GM19467 (cell line): ENCODE measurements at regions not wholly inside any gene's neighbourhood (a gene's known extent, or its start where the extent isn't known, plus 50 kb on each side); places are given as distances from the start of the nearest gene placed in this dataset.
"Not testable (repeated sequence)": the region's sequence is repeated elsewhere in the genome, so short reads cannot be mapped to it uniquely, and the experiment has no call there.

Experiments
- ATAC-seq: cut with Tn5 transposase; IDR thresholded peaks from one replicate; pipeline ENCODE4 v1.9.1; 2021; ENCODE audit warnings: mild to moderate bottlenecking, moderate library complexity; ENCODE audit not compliant: unreplicated experiment

- ATAC-seq = no peak
Measured at GRCh38 chr2:176781570-176782217, 430.9 kb upstream of the HNRNPA3 start.

- no peak for ATAC-seq
Measured at GRCh38 chr2:176784633-176785200, 427.9 kb upstream of the HNRNPA3 start.

GRCh38 chr2:176789751-176790150 is 422.8 kb upstream of the HNRNPA3 start:
- ATAC-seq = no peak

GRCh38 chr2:176790468-176790867 is 422.1 kb upstream of the HNRNPA3 start:
- no peak for ATAC-seq

- no peak for ATAC-seq
Measured at GRCh38 chr2:176793792-176794191, 418.8 kb upstream of the HNRNPA3 start.

- no peak for ATAC-seq
Measured at GRCh38 chr2:176794392-176794791, 418.2 kb upstream of the HNRNPA3 start.

- ATAC-seq = no peak
Measured at GRCh38 chr2:176795823-176796222, 416.8 kb upstream of the HNRNPA3 start.

- not testable (repeated sequence) for ATAC-seq
Measured at GRCh38 chr2:176796677-176797076, 415.9 kb upstream of the HNRNPA3 start.

GRCh38 chr2:176804392-176804791 is 408.2 kb upstream of the HNRNPA3 start:
- no peak for ATAC-seq

GRCh38 chr2:176805345-176805744 is 407.2 kb upstream of the HNRNPA3 start:
- ATAC-seq = no peak

GRCh38 chr2:176812246-176812775 is 400.3 kb upstream of the HNRNPA3 start:
- ATAC-seq = no peak

GRCh38 chr2:176813156-176813555 is 399.4 kb upstream of the HNRNPA3 start:
- no peak for ATAC-seq

GRCh38 chr2:176813621-176814049 is 399.0 kb upstream of the HNRNPA3 start:
- ATAC-seq = no peak

- no peak for ATAC-seq
Measured at GRCh38 chr2:176814274-176814673, 398.3 kb upstream of the HNRNPA3 start.

- ATAC-seq = no peak
Measured at GRCh38 chr2:176814740-176815367, 397.7 kb upstream of the HNRNPA3 start.

- ATAC-seq = no peak
Measured at GRCh38 chr2:176817061-176817565, 395.5 kb upstream of the HNRNPA3 start.

GRCh38 chr2:176818076-176818475 is 394.5 kb upstream of the HNRNPA3 start:
- no peak for ATAC-seq

GRCh38 chr2:176818617-176819016 is 394.0 kb upstream of the HNRNPA3 start:
- no peak for ATAC-seq

- no peak for ATAC-seq
Measured at GRCh38 chr2:176819306-176819705, 393.3 kb upstream of the HNRNPA3 start.

GRCh38 chr2:176820371-176820932 is 392.1 kb upstream of the HNRNPA3 start:
- ATAC-seq = no peak

- no peak for ATAC-seq
Measured at GRCh38 chr2:176821350-176821749, 391.2 kb upstream of the HNRNPA3 start.

GRCh38 chr2:176822060-176822459 is 390.5 kb upstream of the HNRNPA3 start:
- ATAC-seq = no peak
